ENCODE measurements at regions not wholly inside any gene's neighbourhood (a gene's known extent, or its start where the extent isn't known, plus 50 kb on each side); places are given as distances from the start of the nearest gene placed in this dataset.

DNA sequence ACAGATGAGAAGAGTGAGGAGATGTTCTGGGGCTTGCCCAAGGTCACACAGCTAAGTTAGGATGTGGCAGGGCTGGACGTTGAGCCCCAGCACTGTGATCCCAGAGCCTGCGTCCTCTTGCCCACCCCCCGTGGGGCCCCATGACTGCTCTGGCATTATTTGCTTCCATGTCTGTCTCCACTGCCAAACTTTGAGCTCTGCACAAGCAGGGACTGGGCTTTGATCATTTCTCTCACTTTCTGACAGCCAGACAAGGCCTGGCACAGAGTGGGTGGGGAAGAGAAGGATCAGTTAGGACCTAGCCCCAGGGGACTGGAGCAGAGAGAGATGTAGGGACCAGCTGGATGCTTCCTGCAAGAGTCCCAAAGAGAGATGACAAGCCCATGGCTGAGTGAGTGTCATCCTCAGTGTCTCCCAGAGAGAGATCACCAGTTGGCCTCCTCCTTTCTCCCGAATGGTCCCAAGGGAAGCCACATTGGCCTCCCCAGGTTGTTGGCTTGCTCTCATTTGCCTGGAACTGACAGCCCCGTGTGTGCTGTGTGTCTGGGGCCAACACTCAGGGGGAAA, 126.7 kb upstream of the PWP1 start:
- no peak for TF ChIP-seq EZH2phosphoT487 (IDR thresholded peaks at IDR 0.05; ENCODE audit: borderline replicate concordance, low read depth, low read length)
- no peak for TF ChIP-seq CTCF (conservative IDR thresholded peaks at IDR 0.05; ENCODE audit: low read length)
- no peaks in the 10 kb centered on the region for H4K20me1 ChIP-seq (ENCODE audit: insufficient read depth, low read length)
- H3K9me3 ChIP-seq (ENCODE audit: low read length): no peaks in the 10 kb centered on the region
- DNase-seq (ENCODE audit: low spot score): no peak
- BruUV-seq (replicated peaks): no TSS peak
- intact Hi-C loops (cut with micrococcal nuclease; ENCODE audit: unreplicated experiment): no loop called here
- no peak overlapping the region for H3K4me2 ChIP-seq (ENCODE audit: low read length)
- ChIA-PET CTCF (ENCODE audit: unreplicated experiment) (interaction anchor here (0.6 kb wide), 1 partner anchor 1707 kb away, joined by 3 read pairs; no protein-coding TSS in a partner anchor), POLR2A (no interaction called here)
- H3K4me3 ChIP-seq (ENCODE audit: low read depth, low read length, poor library complexity, severe bottlenecking): no peak overlapping the region
- no peak overlapping the region for H2AFZ ChIP-seq (ENCODE audit: low read length)
- H3K9me2 ChIP-seq (ENCODE audit: insufficient read depth, low read length): no peaks in the 10 kb centered on the region
- no peaks in the 10 kb centered on the region for H3K79me2 ChIP-seq (ENCODE audit: insufficient read depth, low read depth, low read length)
- H3K4me1 ChIP-seq (ENCODE audit: insufficient read depth, low read length, poor library complexity, severe bottlenecking): no peaks in the 10 kb centered on the region
- H3K27ac ChIP-seq (ENCODE audit: low read depth, low read length, poor library complexity, severe bottlenecking): no peak overlapping the region
- no peaks in the 10 kb centered on the region for H3K36me3 ChIP-seq (ENCODE audit: insufficient read depth, low read length)

DNA sequence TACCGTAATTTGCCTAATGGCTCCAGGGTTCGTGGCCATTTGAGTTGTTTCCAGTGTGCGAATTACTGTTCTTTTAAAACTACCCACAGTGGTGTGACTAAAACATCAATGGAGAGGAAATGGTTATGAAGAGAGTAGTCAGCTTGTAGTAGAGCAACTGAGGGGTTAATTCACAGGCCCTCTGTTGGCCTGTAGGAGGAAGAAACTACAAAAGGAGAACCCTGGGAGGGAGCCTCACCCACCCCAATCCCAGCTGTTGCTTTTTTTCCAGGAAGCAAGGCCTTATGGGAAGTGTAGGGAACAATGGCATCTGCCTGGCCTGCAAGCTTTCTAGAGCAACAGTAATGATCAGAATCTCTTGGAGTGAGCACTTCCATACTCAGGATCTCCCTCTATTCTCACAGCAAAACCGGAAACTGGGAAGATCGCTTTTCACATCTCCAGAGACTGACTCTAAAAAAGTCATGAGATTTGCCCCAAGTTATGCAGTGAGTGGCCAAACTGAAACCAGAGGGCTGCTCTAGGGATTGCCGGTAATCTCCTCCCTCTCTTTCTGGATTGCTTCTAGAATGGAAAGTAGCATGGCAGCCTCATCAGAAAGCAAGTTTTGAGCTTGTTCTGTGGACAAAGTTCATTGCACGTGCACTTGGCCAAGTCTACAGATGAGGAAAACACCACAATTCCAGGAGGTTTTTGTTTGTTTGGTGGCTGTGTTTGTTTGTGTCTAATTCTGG, 125.3 kb upstream of the PWP1 start:
- CTCF ChIA-PET (ENCODE audit: unreplicated experiment): no interaction called here
- no peak for TF ChIP-seq EZH2phosphoT487 (IDR thresholded peaks at IDR 0.05; ENCODE audit: borderline replicate concordance, low read depth, low read length)
- TF ChIP-seq CTCF (conservative IDR thresholded peaks at IDR 0.05; ENCODE audit: low read length): no peak
- POLR2A ChIA-PET: no interaction called here
- intact Hi-C loops (cut with micrococcal nuclease; ENCODE audit: unreplicated experiment): no loop called here
- H4K20me1 ChIP-seq (ENCODE audit: insufficient read depth, low read length): no peaks in the 10 kb centered on the region
- H3K27ac ChIP-seq (ENCODE audit: low read depth, low read length, poor library complexity, severe bottlenecking): no peak overlapping the region
- no peaks in the 10 kb centered on the region for H3K36me3 ChIP-seq (ENCODE audit: insufficient read depth, low read length)
- H2AFZ ChIP-seq (ENCODE audit: low read length): no peak overlapping the region
- no peak overlapping the region for H3K4me2 ChIP-seq (ENCODE audit: low read length)
- H3K4me1 ChIP-seq (ENCODE audit: insufficient read depth, low read length, poor library complexity, severe bottlenecking): no peaks in the 10 kb centered on the region
- H3K4me3 ChIP-seq (ENCODE audit: low read depth, low read length, poor library complexity, severe bottlenecking): no peak overlapping the region
- no peaks in the 10 kb centered on the region for H3K9me2 ChIP-seq (ENCODE audit: insufficient read depth, low read length)
- no peaks in the 10 kb centered on the region for H3K79me2 ChIP-seq (ENCODE audit: insufficient read depth, low read depth, low read length)
- BruUV-seq (replicated peaks): no TSS peak
- no peak for DNase-seq (ENCODE audit: low spot score)
- no peaks in the 10 kb centered on the region for H3K9me3 ChIP-seq (ENCODE audit: low read length)

- H3K4me1 ChIP-seq (ENCODE audit: insufficient read depth, low read length, poor library complexity, severe bottlenecking): no peaks in the 10 kb centered on the region
- CTCF ChIA-PET (ENCODE audit: unreplicated experiment): no interaction called here
- no peak overlapping the region for H3K4me2 ChIP-seq (ENCODE audit: low read length)
- DNase-seq (ENCODE audit: low spot score): no peak
- H4K20me1 ChIP-seq (ENCODE audit: insufficient read depth, low read length): no peaks in the 10 kb centered on the region
- intact Hi-C loops (cut with micrococcal nuclease; ENCODE audit: unreplicated experiment): no loop called here
- POLR2A ChIA-PET: no interaction called here
- TF ChIP-seq CTCF (conservative IDR thresholded peaks at IDR 0.05; ENCODE audit: low read length) (no peak), EZH2phosphoT487 (IDR thresholded peaks at IDR 0.05; ENCODE audit: borderline replicate concordance, low read depth, low read length) (no peak)
- no peaks in the 10 kb centered on the region for H3K36me3 ChIP-seq (ENCODE audit: insufficient read depth, low read length)
- no peak overlapping the region for H2AFZ ChIP-seq (ENCODE audit: low read length)
- no peak overlapping the region for H3K4me3 ChIP-seq (ENCODE audit: low read depth, low read length, poor library complexity, severe bottlenecking)
- no peaks in the 10 kb centered on the region for H3K9me2 ChIP-seq (ENCODE audit: insufficient read depth, low read length)
- H3K9me3 ChIP-seq (ENCODE audit: low read length): no peaks in the 10 kb centered on the region
- no peak overlapping the region for H3K27ac ChIP-seq (ENCODE audit: low read depth, low read length, poor library complexity, severe bottlenecking)
- H3K79me2 ChIP-seq (ENCODE audit: insufficient read depth, low read depth, low read length): no peaks in the 10 kb centered on the region
- no TSS peak for BruUV-seq (replicated peaks)
Measured at GRCh38 chr12:107560899-107561285, 124.7 kb upstream of the PWP1 start.
